GM23248 (cell line): ENCODE measurements at regions not wholly inside any gene's neighbourhood (a gene's known extent, or its start where the extent isn't known, plus 50 kb on each side); places are given as distances from the start of the nearest gene placed in this dataset.

ENCODE experiments used
- EZH2 ChIP-seq: fragments of 200-600 bp; sonication (generic); IDR thresholded peaks from 2 replicates; pipeline ENCODE4 v1.6.1; 2018; ENCODE audit warnings: antibody characterized with exemption, mild to moderate bottlenecking; ENCODE audit not compliant: insufficient read depth, poor library complexity, severe bottlenecking
- EZH2phosphoT487 ChIP-seq: fragments of 200-600 bp; sonication (generic); IDR thresholded peaks from 2 replicates; pipeline ENCODE4 v1.6.1; 2018; ENCODE audit warnings: antibody characterized with exemption, moderate library complexity, mild to moderate bottlenecking, low read depth; ENCODE audit not compliant: insufficient read depth

- TF ChIP-seq EZH2 = no peak
- no peak for TF ChIP-seq EZH2phosphoT487
Observed at GRCh38 chr5:57632937-57633336, 150.3 kb upstream of the ACTBL2 start.
